Lower leg skin (tissue), 3 donors: ENCODE measurements at regions not wholly inside any gene's neighbourhood (a gene's known extent, or its start where the extent isn't known, plus 50 kb on each side); places are given as distances from the start of the nearest gene placed in this dataset.

Source experiments
- POLR2A ChIP-seq, 2 donors: fragments of 450-650 bp; IDR thresholded peaks; one replicate each; pipeline ENCODE4 v1.6.1; 2016 to 2017; ENCODE audit warnings: antibody characterized with exemption in 2 of 2, mild to moderate bottlenecking in 1 of 2, moderate library complexity in 1 of 2
- TF ChIP-seq, protein P1 (sequence below), 3 donors: fragments of 450-650 bp; IDR thresholded peaks; one replicate each; pipeline ENCODE4 v1.5.1; 2016; ENCODE audit warnings: antibody characterized with exemption in 3 of 3, mild to moderate bottlenecking in 3 of 3, moderate library complexity in 2 of 3

DNA sequence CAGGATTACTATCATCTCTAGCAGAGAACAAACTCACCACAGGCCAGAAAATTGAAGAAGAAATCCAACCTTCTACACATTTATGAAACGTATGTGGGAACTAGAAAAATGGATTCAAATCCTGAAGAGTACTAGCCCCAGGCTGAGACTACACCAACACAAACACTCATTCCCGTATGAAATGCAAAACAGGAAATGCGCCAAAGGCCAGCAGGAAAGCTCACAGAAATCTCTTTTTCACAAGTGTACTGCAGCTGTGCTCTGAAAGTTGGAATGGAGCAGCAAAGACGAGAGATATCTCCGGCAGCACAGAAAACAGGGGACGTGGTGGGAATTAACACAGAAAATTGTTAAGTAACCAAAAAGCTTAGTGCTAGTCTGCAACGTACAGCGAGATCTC lies 913.5 kb downstream of the TDRD15 start:
- TF ChIP-seq POLR2A (IDR thresholded peaks at IDR 0.05) = no peak
- TF ChIP-seq, protein P1, sequence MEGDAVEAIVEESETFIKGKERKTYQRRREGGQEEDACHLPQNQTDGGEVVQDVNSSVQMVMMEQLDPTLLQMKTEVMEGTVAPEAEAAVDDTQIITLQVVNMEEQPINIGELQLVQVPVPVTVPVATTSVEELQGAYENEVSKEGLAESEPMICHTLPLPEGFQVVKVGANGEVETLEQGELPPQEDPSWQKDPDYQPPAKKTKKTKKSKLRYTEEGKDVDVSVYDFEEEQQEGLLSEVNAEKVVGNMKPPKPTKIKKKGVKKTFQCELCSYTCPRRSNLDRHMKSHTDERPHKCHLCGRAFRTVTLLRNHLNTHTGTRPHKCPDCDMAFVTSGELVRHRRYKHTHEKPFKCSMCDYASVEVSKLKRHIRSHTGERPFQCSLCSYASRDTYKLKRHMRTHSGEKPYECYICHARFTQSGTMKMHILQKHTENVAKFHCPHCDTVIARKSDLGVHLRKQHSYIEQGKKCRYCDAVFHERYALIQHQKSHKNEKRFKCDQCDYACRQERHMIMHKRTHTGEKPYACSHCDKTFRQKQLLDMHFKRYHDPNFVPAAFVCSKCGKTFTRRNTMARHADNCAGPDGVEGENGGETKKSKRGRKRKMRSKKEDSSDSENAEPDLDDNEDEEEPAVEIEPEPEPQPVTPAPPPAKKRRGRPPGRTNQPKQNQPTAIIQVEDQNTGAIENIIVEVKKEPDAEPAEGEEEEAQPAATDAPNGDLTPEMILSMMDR (IDR thresholded peaks at IDR 0.05) = no peak
